Right hindlimb (tissue), 1 donor: ENCODE measurements at regions not wholly inside any gene's neighbourhood (a gene's known extent, or its start where the extent isn't known, plus 50 kb on each side); places are given as distances from the start of the nearest gene placed in this dataset.

Experiments used
- DNase-seq: peaks from one replicate; pipeline ENCODE4 v3.0.0-alpha.2; 2018

GRCh38 chr2:74760875-74761630 lies 72.9 kb upstream of the HK2 start:
- DNase-seq, result no peak

DNA sequence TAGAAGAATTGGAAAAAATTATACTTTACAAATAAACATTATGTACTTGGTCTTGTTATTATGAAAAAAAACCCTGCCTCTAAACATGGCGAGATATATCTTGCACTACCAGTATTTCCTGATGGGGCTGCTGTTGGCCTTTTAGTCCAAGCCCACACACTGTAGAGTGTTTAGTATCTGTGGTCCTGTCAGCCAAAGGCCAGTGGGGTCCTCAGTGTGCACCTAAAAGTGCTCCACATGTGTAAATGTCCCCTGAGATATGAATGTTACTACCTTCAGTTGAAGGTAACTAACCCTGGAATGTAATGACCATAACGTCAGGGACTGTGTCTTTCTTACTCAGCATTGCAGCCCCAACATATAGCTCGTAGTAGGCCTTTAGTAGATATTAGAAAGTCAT lies 71.1 kb upstream of the HK2 start:
- DNase-seq, result no peak

DNA sequence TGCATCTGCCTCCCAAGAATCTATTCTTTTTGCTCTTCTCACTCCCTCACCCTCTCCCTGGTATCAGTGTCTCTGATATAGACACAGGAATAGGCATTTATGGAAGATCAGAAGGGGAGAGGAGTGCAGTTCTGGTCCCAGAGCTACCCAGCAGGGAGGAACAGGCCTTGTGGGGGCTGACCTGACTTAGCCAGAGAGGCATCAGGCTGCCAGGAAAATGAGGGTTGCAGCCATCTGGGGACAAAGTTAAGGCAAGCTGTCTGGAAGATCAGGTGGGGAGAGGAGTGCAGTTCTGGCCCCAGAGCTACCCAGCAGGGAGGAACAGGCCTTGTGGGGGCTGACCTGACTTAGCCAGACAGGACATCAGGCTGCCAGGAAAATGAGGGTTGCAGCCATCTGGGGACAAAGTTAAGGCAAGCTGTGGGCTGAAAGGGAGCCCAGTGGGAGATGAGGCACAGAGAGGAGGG lies 69.9 kb upstream of the HK2 start:
- no peak for DNase-seq

- DNase-seq, result no peak
Observed at GRCh38 chr2:74764429-74765272, 69.3 kb upstream of the HK2 start.

- no peak for DNase-seq
Observed at GRCh38 chr2:74766780-74767179, 67.1 kb upstream of the HK2 start.

DNA sequence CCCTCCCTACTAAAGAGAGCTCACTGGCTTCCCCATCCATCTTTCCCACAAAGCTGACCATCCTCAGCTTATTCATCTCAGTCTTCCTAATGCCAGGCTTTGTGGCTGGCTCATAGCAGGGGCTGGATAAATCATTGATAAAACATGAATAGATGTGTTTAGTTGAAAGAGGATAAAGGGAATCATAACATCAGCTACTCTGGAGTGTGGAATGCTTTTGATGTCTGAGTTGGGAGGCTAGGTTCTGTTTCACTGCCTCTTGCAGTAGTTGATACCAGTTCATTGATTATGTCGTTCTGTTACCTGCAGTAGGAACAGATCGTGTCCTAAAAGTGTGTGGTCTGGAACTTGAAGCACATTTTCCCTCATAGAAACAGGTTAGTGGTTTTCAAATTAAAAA lies 66.3 kb upstream of the HK2 start:
- no peak for DNase-seq

DNA sequence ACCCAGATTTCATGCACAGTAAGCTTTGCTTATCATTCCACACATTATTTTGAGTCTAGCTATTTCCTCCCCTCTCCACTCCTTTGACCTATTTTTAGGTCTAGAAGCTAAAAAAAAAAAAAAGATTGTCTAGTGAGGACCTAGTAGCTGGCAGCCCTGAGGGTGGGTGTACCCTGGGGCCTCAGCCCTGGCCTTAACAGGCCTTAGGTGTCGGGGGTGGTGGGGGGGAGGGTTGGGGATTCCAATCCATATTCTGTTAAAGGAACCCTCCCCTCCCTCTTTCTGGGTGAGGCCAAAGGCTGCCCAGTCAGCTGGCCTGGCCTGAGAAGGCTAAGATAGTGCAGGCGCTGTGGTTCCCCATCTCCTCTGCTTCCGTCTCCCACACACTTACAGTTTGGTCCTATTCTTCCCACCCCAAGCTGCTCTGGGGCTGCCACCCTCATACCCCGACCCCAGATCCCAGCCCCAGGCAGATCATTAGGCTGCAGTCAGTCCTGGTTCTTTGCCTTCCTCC lies 65.5 kb upstream of the HK2 start:
- DNase-seq, result no peak

- DNase-seq, result no peak
Observed at GRCh38 chr2:74772046-74772445, 61.9 kb upstream of the HK2 start.

GRCh38 chr2:74777161-74777900 lies 56.6 kb upstream of the HK2 start:
- no peak for DNase-seq

DNA sequence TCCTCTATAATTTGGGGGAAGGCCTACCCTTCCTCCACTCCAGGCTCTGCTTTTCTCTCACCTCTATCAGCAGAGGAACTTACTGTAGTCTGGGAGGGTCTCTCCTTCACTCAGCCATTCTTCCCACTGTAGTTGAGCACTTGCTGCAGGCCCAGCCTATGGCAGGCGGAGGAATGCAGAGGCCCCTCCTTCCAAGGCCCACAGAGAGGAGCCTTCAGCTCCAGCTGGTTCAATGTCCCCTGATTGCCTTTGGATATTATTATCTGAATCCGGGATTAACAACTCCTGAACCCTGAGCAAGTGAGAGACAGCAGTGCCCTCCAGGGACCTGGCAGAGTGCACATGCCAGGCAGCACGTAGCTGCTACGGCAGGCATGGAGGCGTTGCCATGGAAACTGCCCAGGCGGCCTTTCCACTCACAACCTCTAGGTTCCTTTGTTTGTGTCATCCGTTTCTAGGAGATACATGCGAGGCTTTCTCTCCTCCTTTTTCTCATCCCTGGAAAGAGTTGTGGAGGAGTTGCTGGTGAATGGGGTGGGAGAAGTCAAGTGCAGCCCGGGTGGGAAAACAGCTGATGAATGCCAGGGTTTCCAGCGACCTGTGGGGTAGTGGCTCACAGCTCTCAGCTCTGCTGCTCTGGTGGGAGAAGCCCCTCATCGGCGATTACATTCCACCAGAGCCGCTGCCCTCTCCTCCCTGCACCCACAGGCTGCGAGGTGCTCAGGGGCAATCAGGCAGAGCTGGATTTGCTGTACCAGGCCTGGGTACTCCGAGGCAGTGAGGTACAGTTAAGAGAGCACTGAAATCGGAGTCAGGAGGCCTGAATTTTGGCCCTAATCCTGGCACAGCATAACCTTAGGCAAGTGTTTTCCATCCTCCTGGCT lies 55.3 kb upstream of the HK2 start:
- peak; percentile 58 for DNase-seq

DNA sequence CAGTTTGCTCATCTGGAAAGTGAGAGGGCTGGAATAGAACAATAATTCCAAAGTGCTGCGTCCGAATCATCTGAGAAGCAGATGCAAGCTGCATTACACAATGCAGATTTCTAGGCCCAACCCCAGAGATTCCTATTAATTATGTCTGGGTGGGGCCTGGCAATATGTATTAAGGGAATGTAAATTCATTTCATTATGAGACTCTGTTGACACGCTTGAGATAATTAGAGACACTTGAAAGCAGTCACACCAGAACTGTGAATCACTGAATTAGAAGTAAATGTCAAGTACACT lies 54.7 kb upstream of the HK2 start:
- no peak for DNase-seq

DNA sequence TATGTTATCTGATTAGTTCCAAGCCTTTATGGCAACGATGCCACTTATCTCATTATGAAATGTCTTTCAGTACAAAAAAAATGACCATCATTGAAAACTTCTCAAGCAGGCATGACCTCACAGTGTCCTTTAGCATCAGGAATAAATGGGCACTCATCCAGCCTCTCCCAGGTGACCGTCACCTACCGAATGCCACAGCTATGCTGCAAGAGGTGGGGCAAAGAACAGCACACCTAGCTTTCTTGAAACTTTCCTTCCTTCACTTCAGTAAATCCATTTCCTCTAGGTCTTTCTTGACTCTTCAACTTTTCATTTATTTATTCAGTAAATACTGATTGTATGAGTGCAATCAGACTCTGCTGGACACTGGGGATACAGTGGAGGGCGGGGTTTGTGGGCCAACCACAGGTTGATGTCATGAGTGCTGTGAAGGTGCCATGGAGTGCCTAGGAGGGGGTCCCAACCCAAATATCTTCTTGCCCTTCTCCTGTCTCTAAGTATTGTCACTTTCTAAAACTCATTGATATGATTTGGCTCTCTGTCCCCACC lies 54.3 kb upstream of the HK2 start:
- no peak for DNase-seq
